ENCODE measurements at regions not wholly inside any gene's neighbourhood (a gene's known extent, or its start where the extent isn't known, plus 50 kb on each side); places are given as distances from the start of the nearest gene placed in this dataset.

DNA sequence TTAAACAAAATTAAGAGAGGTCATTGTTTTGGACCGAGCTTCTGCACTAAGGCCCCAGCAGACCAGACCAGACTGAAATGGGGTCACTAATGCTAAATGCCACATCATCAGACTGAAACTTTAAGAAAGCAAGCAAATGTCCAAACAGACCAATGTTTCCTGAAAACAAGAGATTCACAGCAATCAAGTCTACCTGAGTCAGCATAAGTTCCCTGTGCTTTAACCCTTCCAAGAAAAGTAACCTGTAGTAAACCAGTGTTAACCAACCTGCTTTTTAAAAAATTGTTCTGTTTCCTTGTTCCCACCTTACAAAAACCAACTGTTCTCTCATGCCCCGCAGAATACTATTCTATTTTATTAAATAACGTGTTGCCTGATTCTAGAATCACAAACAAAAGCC is 241.1 kb upstream of the GADL1 start:
- H3F3A ChIP-seq (ENCODE audit: insufficient read depth, low read length) = no peaks in the 10 kb centered on the region
- no peak overlapping the region for H3K27ac ChIP-seq (ENCODE audit: low read depth, low read length, poor library complexity, severe bottlenecking)
- no peaks in the 10 kb centered on the region for H3K9me3 ChIP-seq (ENCODE audit: low read length)
- H3K36me3 ChIP-seq (ENCODE audit: insufficient read depth, low read length) = no peaks in the 10 kb centered on the region
- no peak overlapping the region for H2AFZ ChIP-seq (ENCODE audit: low read length)
- no peaks in the 10 kb centered on the region for H3K79me2 ChIP-seq (ENCODE audit: insufficient read depth, low read length)
- H3K9ac ChIP-seq (ENCODE audit: low read length) = no peak overlapping the region
- no peaks in the 10 kb centered on the region for H3K9me2 ChIP-seq (ENCODE audit: low read depth, low read length)
- no peaks in the 10 kb centered on the region for H3K27me3 ChIP-seq (ENCODE audit: insufficient read depth, low read length)
- no peaks in the 10 kb centered on the region for H4K20me1 ChIP-seq (ENCODE audit: insufficient read depth, low read length)
- no peak overlapping the region for H3K4me2 ChIP-seq (ENCODE audit: low read length)
- no peaks in the 10 kb centered on the region for H3K4me1 ChIP-seq (ENCODE audit: insufficient read depth, low read length, severe bottlenecking)
- no peak for TF ChIP-seq EZH2 (IDR thresholded peaks at IDR 0.05; ENCODE audit: borderline replicate concordance, low read length)
- TF ChIP-seq CTCF (IDR thresholded peaks at IDR 0.05; ENCODE audit: low read length) = no peak
- H3K4me3 ChIP-seq (ENCODE audit: low read depth, low read length, poor library complexity, severe bottlenecking) = no peak overlapping the region

DNA sequence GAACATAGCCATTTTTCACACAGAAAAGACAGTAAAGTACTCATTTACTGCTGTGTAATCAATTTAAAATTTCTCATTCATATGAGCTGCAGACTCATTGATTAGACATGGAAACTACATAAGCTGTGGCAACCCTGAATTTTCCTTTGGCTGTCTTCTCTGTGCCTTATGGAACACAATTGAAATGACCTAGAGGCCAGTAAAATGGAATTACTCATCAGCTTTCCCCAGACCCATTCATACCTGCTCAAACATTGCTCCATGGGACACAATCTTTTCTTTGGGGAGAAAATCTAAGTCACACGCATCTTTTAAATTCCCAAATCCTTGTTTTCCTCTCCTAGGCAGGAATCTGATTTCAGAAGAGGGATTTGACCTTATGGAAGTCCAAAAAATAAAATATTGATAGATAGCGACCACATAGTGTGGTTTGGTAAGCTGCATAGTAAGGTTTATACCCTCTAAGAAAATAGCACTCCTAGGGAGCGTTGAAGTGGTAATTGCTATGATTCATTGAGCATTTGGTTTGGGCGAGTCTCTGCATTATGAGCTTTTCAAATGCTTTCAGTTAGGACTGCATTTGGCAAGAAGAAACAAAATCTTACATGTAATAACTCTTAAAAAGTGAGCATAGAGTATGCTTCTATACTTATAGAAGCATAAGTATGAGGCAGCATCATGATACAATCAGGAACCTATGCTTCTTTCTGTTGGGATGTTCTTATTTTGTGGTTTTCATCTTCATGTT is 243.4 kb upstream of the GADL1 start:
- Histone ChIP-seq H2AFZ (ENCODE audit: low read length) (no peak overlapping the region), H3K27ac (ENCODE audit: low read depth, low read length, poor library complexity, severe bottlenecking) (no peak overlapping the region), H3K4me3 (ENCODE audit: low read depth, low read length, poor library complexity, severe bottlenecking) (no peak overlapping the region), H3K4me2 (ENCODE audit: low read length) (no peak overlapping the region), H3K9me2 (ENCODE audit: low read depth, low read length) (no peaks in the 10 kb centered on the region), H3K79me2 (ENCODE audit: insufficient read depth, low read length) (no peaks in the 10 kb centered on the region), H4K20me1 (ENCODE audit: insufficient read depth, low read length) (no peaks in the 10 kb centered on the region), H3K27me3 (ENCODE audit: insufficient read depth, low read length) (no peaks in the 10 kb centered on the region), H3K36me3 (ENCODE audit: insufficient read depth, low read length) (no peaks in the 10 kb centered on the region), H3K9me3 (ENCODE audit: low read length) (no peaks in the 10 kb centered on the region), H3K4me1 (ENCODE audit: insufficient read depth, low read length, severe bottlenecking) (no peaks in the 10 kb centered on the region), H3K9ac (ENCODE audit: low read length) (no peak overlapping the region), H3F3A (ENCODE audit: insufficient read depth, low read length) (no peaks in the 10 kb centered on the region)
- TF ChIP-seq CTCF (IDR thresholded peaks at IDR 0.05; ENCODE audit: low read length) = no peak
- TF ChIP-seq EZH2 (IDR thresholded peaks at IDR 0.05; ENCODE audit: borderline replicate concordance, low read length) = no peak

- no peaks in the 10 kb centered on the region for H3F3A ChIP-seq (ENCODE audit: insufficient read depth, low read length)
- no peaks in the 10 kb centered on the region for H3K4me1 ChIP-seq (ENCODE audit: insufficient read depth, low read length, severe bottlenecking)
- TF ChIP-seq CTCF (IDR thresholded peaks at IDR 0.05; ENCODE audit: low read length) (no peak), EZH2 (IDR thresholded peaks at IDR 0.05; ENCODE audit: borderline replicate concordance, low read length) (no peak)
- no peak overlapping the region for H3K9ac ChIP-seq (ENCODE audit: low read length)
- no peak overlapping the region for H3K4me3 ChIP-seq (ENCODE audit: low read depth, low read length, poor library complexity, severe bottlenecking)
- no peak overlapping the region for H3K27ac ChIP-seq (ENCODE audit: low read depth, low read length, poor library complexity, severe bottlenecking)
- no peaks in the 10 kb centered on the region for H3K27me3 ChIP-seq (ENCODE audit: insufficient read depth, low read length)
- no peaks in the 10 kb centered on the region for H4K20me1 ChIP-seq (ENCODE audit: insufficient read depth, low read length)
- H2AFZ ChIP-seq (ENCODE audit: low read length) = no peak overlapping the region
- no peaks in the 10 kb centered on the region for H3K9me3 ChIP-seq (ENCODE audit: low read length)
- H3K79me2 ChIP-seq (ENCODE audit: insufficient read depth, low read length) = no peaks in the 10 kb centered on the region
- H3K9me2 ChIP-seq (ENCODE audit: low read depth, low read length) = no peaks in the 10 kb centered on the region
- no peak overlapping the region for H3K4me2 ChIP-seq (ENCODE audit: low read length)
- H3K36me3 ChIP-seq (ENCODE audit: insufficient read depth, low read length) = no peaks in the 10 kb centered on the region
Measured at GRCh38 chr3:31140470-31140869, 246.0 kb upstream of the GADL1 start.
